Keratinocyte (primary cell): ENCODE measurements at regions not wholly inside any gene's neighbourhood (a gene's known extent, or its start where the extent isn't known, plus 50 kb on each side); places are given as distances from the start of the nearest gene placed in this dataset.

Experiments used
- DNase-seq: peaks from one replicate; pipeline ENCODE4 v3.0.0-alpha.2; 2011; ENCODE audit warnings: low read depth, missing footprints, low spot score
- FAIRE-seq: peaks from 2 replicates; lab custom pipeline; 2011; peaks lifted over from hg19 to GRCh38; lab: Jason Lieb, UNC
- H2AFZ ChIP-seq: 2 replicates; pipeline ENCODE4 v1.6.0; 2012; ENCODE audit warnings: low read length, control low read depth, inconsistent platforms; ENCODE audit not compliant: control insufficient read depth
- H3K27ac ChIP-seq: 2 replicates; pipeline ENCODE4 v1.5.1; 2011; ENCODE audit warnings: low read length; ENCODE audit not compliant: control insufficient read depth, insufficient read depth
- H3K27me3 ChIP-seq: 3 replicates; pipeline ENCODE4 v1.6.0; 2011; ENCODE audit warnings: low read length; ENCODE audit not compliant: control insufficient read depth, insufficient read depth; ENCODE audit errors: extremely low read depth
- H3K36me3 ChIP-seq, 2 experiments: 2 replicates in 1 of 2; 3 replicates in 1 of 2; pipeline ENCODE4 v1.5.1; 2011; ENCODE audit warnings: low read length in 2 of 2, mild to moderate bottlenecking in 1 of 2; ENCODE audit not compliant: control insufficient read depth in 2 of 2, insufficient read depth in 2 of 2; ENCODE audit errors: extremely low read depth in 1 of 2
- H3K4me1 ChIP-seq: 3 replicates; pipeline ENCODE4 v1.5.1; 2011; ENCODE audit warnings: low read length; ENCODE audit not compliant: control insufficient read depth, insufficient read depth; ENCODE audit errors: extremely low read depth
- H3K4me2 ChIP-seq: 3 replicates; pipeline ENCODE4 v1.6.0; 2011; ENCODE audit warnings: low read depth, low read length; ENCODE audit not compliant: control insufficient read depth, insufficient read depth; ENCODE audit errors: extremely low read depth
- H3K4me3 ChIP-seq, 3 experiments: fragments of 200-600 bp in 1 of 3; sonication (generic) in 1 of 3; 2 replicates in 2 of 3; 3 replicates in 1 of 3; pipeline ENCODE4 v1.5.1; 2011 to 2016; ENCODE audit warnings: low read length in 3 of 3, mild to moderate bottlenecking in 3 of 3, control low read depth in 2 of 3, inconsistent platforms in 1 of 3, low read depth in 1 of 3, mixed read lengths in 1 of 3, mixed run types in 1 of 3, moderate library complexity in 1 of 3; ENCODE audit not compliant: control insufficient read depth in 2 of 3, insufficient read depth in 2 of 3; ENCODE audit errors: extremely low read depth in 1 of 3
- H3K79me2 ChIP-seq: 2 replicates; pipeline ENCODE4 v1.6.0; 2012; ENCODE audit warnings: low read length; ENCODE audit not compliant: control insufficient read depth, insufficient read depth
- H3K9ac ChIP-seq: 3 replicates; pipeline ENCODE4 v1.6.0; 2011; ENCODE audit warnings: low read length; ENCODE audit not compliant: control insufficient read depth, insufficient read depth; ENCODE audit errors: extremely low read depth
- H3K9me1 ChIP-seq: 3 replicates; pipeline ENCODE4 v1.6.0; 2011; ENCODE audit warnings: low read length; ENCODE audit not compliant: control insufficient read depth, insufficient read depth; ENCODE audit errors: extremely low read depth
- H3K9me3 ChIP-seq: 2 replicates; pipeline ENCODE4 v1.5.1; 2012; ENCODE audit warnings: low read depth, low read length; ENCODE audit not compliant: control insufficient read depth
- H4K20me1 ChIP-seq: 3 replicates; pipeline ENCODE4 v1.6.0; 2011; ENCODE audit warnings: low read length; ENCODE audit not compliant: control insufficient read depth, insufficient read depth; ENCODE audit errors: extremely low read depth
- EZH2 ChIP-seq: IDR thresholded peaks from one replicate; pipeline ENCODE4 v1.6.1; 2012; ENCODE audit warnings: inconsistent platforms, mild to moderate bottlenecking, low read length, moderate library complexity
- dilution Hi-C: fragments of 300-500 bp; cut with MboI; formaldehyde crosslinking; loops from one replicate; pipeline ENCODE4 v1.7.0; 2020; ENCODE audit warnings: low sequenced_read_pairs; ENCODE audit not compliant: extremely low pct_ligation_motif_present
- TF ChIP-seq, protein P1 (sequence below), 3 experiments: IDR thresholded peaks in 1 of 3; conservative IDR thresholded peaks in 1 of 3; optimal IDR thresholded peaks in 1 of 3; 2 replicates in 2 of 3; 3 replicates in 1 of 3; pipeline versions ENCODE3 to v1.5.1; 2011; ENCODE audit warnings: low read length in 3 of 3, mild to moderate bottlenecking in 3 of 3, moderate library complexity in 2 of 3, control low read depth in 1 of 3, inconsistent platforms in 1 of 3; ENCODE audit not compliant: insufficient read depth in 2 of 3; ENCODE audit errors: extremely low read depth in 1 of 3

DNA sequence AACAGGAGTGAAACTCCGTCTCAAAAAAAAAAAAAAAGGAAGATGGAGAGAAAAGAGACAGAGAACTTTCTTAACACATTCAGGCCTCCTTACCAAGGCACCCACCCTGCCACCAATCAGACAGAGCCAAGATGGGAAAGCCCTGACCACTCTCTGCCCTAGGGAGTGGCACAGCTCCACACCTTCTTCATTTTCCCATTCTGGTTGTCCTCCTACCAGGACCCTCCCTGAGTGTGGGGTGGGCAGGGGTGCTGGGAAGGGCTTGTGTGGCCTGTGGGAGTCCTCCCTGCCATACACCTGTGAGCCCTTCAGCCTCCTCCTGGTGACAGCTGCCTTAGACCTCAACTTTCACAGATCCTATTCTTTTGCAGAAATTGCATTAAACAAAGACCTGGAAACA is 513.6 kb downstream of the BCL11B start:
- Histone ChIP-seq H3K36me3 (no peaks in the 10 kb centered on the region), H3K9me1 (no peaks in the 10 kb centered on the region), H3K9ac (no peak overlapping the region), H3K4me2 (no peak overlapping the region), H3K79me2 (no peaks in the 10 kb centered on the region), H3K27me3 (no peaks in the 10 kb centered on the region), H2AFZ (no peak overlapping the region), H3K27ac (no peak overlapping the region), H3K4me3 (no peak overlapping the region), H4K20me1 (no peaks in the 10 kb centered on the region), H3K4me1 (peaks cover 11% of the 10 kb centered on the region), H3K9me3 (no peaks in the 10 kb centered on the region)
- no peak for TF ChIP-seq EZH2
- TF ChIP-seq, protein P1, sequence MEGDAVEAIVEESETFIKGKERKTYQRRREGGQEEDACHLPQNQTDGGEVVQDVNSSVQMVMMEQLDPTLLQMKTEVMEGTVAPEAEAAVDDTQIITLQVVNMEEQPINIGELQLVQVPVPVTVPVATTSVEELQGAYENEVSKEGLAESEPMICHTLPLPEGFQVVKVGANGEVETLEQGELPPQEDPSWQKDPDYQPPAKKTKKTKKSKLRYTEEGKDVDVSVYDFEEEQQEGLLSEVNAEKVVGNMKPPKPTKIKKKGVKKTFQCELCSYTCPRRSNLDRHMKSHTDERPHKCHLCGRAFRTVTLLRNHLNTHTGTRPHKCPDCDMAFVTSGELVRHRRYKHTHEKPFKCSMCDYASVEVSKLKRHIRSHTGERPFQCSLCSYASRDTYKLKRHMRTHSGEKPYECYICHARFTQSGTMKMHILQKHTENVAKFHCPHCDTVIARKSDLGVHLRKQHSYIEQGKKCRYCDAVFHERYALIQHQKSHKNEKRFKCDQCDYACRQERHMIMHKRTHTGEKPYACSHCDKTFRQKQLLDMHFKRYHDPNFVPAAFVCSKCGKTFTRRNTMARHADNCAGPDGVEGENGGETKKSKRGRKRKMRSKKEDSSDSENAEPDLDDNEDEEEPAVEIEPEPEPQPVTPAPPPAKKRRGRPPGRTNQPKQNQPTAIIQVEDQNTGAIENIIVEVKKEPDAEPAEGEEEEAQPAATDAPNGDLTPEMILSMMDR (optimal IDR thresholded peaks at IDR 0.05 in 1 of 3, IDR thresholded peaks at IDR 0.05 in 1 of 3, conservative IDR thresholded peaks at IDR 0.05 in 1 of 3; ENCODE audit: extremely low read depth in 1 of 3, insufficient read depth in 2 of 3, low read length in 3 of 3) = no peak
- DNase-seq (no peak), FAIRE-seq (no peak)
- dilution Hi-C loops = no loop called here

DNA sequence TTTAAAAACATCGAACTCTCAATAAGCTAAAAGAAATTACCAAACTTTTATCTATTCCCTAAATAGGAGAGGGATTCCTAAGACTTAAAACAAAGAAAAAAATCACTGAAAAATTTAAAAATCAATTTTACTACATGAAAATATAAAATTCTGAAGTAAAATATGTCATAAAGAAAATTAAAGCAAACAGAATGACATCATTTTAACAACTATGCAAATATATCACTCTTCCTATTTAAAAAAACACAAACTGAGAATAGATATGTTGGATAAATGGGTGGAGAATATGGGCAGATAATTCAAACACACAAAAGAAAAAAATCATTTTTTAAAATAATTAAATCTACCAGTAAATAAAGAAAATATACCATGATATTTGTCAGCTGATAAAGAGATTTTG is 510.0 kb downstream of the BCL11B start:
- Histone ChIP-seq H3K9me1 (no peaks in the 10 kb centered on the region), H3K79me2 (no peaks in the 10 kb centered on the region), H3K4me2 (no peak overlapping the region), H3K4me1 (peaks cover 4% of the 10 kb centered on the region), H3K36me3 (no peaks in the 10 kb centered on the region), H2AFZ (no peak overlapping the region), H3K9ac (no peak overlapping the region), H4K20me1 (no peaks in the 10 kb centered on the region), H3K27me3 (no peaks in the 10 kb centered on the region), H3K9me3 (no peaks in the 10 kb centered on the region), H3K27ac (no peak overlapping the region), H3K4me3 (no peak overlapping the region)
- FAIRE-seq = no peak
- TF ChIP-seq, protein P1 (optimal IDR thresholded peaks at IDR 0.05 in 1 of 3, IDR thresholded peaks at IDR 0.05 in 1 of 3, conservative IDR thresholded peaks at IDR 0.05 in 1 of 3; ENCODE audit: extremely low read depth in 1 of 3, insufficient read depth in 2 of 3, low read length in 3 of 3) = no peak
- TF ChIP-seq EZH2 = no peak
- dilution Hi-C loops = no loop called here
- DNase-seq = no peak
